ENCODE measurements at regions not wholly inside any gene's neighbourhood (a gene's known extent, or its start where the extent isn't known, plus 50 kb on each side); places are given as distances from the start of the nearest gene placed in this dataset.

DNA sequence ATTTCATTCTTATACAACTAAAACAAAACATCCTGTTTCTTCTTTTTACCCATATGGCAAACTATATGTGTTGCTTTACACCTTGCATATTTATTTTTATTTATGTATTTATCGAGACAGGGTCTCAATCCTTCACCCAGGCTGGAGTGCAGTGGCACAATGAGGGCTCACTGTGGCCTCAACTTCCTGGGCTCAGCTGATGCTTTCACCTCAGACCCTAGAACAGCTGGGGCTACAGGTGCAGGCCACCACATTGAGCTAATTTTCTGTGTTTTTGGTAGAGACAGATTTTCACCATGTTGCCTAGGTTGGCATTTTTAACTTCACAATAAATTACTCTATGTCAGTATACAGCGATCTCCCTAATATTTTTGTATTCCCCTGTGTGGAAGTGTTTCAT is 522.0 kb downstream of the MBD2 start:
- no peak for ATAC-seq (ENCODE audit: low read depth)
- no peaks in the 10 kb centered on the region for H3K36me3 ChIP-seq (ENCODE audit: low read depth)
- no peak for DNase-seq (ENCODE audit: low spot score)
- H3K27ac ChIP-seq (ENCODE audit: poor library complexity, severe bottlenecking) = no peak overlapping the region
- TF ChIP-seq, protein P1, sequence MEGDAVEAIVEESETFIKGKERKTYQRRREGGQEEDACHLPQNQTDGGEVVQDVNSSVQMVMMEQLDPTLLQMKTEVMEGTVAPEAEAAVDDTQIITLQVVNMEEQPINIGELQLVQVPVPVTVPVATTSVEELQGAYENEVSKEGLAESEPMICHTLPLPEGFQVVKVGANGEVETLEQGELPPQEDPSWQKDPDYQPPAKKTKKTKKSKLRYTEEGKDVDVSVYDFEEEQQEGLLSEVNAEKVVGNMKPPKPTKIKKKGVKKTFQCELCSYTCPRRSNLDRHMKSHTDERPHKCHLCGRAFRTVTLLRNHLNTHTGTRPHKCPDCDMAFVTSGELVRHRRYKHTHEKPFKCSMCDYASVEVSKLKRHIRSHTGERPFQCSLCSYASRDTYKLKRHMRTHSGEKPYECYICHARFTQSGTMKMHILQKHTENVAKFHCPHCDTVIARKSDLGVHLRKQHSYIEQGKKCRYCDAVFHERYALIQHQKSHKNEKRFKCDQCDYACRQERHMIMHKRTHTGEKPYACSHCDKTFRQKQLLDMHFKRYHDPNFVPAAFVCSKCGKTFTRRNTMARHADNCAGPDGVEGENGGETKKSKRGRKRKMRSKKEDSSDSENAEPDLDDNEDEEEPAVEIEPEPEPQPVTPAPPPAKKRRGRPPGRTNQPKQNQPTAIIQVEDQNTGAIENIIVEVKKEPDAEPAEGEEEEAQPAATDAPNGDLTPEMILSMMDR (IDR thresholded peaks at IDR 0.05; ENCODE audit: poor library complexity, severe bottlenecking) = no peak
- no peak overlapping the region for H3K4me3 ChIP-seq (ENCODE audit: severe bottlenecking)
- H3K9me3 ChIP-seq (ENCODE audit: severe bottlenecking) = no peaks in the 10 kb centered on the region
- H3K27me3 ChIP-seq (ENCODE audit: insufficient read depth, poor library complexity, severe bottlenecking) = no peaks in the 10 kb centered on the region
- no peaks in the 10 kb centered on the region for H3K4me1 ChIP-seq (ENCODE audit: insufficient read depth, poor library complexity, severe bottlenecking)

DNA sequence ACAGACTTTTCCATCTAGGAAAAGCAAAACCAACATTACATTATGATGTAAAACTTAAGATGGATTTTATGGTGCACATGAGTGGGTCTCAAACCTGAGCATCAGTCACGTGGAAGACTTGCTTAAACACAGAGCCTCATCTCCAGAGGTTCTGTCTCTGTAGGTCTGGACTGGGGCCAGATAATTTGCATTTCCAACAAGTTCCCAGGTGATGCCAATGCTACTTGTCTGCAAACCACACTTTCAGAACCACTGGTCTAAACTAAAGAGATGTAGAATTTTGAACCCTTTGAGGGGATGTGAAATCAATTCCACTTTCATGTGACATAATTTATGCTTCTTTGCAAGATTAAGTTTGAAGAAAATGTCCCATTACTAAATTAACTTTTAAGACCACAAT is 522.8 kb downstream of the MBD2 start:
- TF ChIP-seq, protein P1 (IDR thresholded peaks at IDR 0.05; ENCODE audit: poor library complexity, severe bottlenecking) = no peak
- no peaks in the 10 kb centered on the region for H3K4me1 ChIP-seq (ENCODE audit: insufficient read depth, poor library complexity, severe bottlenecking)
- no peaks in the 10 kb centered on the region for H3K27me3 ChIP-seq (ENCODE audit: insufficient read depth, poor library complexity, severe bottlenecking)

DNA sequence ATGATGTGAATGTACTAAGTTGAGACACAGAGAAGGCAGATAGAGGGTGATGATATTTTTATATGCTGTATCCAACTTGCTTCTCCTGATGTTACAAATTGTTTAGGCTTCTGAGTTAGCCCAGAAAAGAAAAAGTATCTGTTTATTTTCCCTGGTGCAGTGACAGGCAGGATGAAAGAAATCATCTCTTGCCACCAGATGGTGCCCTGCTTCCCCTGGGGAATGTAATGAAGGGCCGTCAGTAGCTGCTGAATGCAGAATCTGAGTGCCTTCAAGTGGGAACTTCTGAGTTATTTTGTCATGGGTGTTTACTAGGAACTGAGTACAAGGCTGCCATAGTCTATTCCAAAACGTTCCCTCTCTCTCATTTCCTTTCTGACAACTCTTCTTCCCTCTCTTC is 525.6 kb downstream of the MBD2 start:
- H3K4me1 ChIP-seq (ENCODE audit: insufficient read depth, poor library complexity, severe bottlenecking) = no peaks in the 10 kb centered on the region
- no peaks in the 10 kb centered on the region for H3K36me3 ChIP-seq (ENCODE audit: low read depth)
- H3K9me3 ChIP-seq (ENCODE audit: severe bottlenecking) = no peaks in the 10 kb centered on the region
- TF ChIP-seq, protein P1 (IDR thresholded peaks at IDR 0.05; ENCODE audit: poor library complexity, severe bottlenecking) = peak; percentile 75
- no peaks in the 10 kb centered on the region for H3K27me3 ChIP-seq (ENCODE audit: insufficient read depth, poor library complexity, severe bottlenecking)
- no peak overlapping the region for H3K27ac ChIP-seq (ENCODE audit: poor library complexity, severe bottlenecking)
- ATAC-seq (ENCODE audit: low read depth) (peak; percentile 78; the same call in 2 of the 3 replicates), DNase-seq (ENCODE audit: low spot score) (no peak)
- H3K4me3 ChIP-seq (ENCODE audit: severe bottlenecking) = no peak overlapping the region

More for the DNA sequence above, 522.8 kb downstream of the MBD2 start:
- H3K27ac ChIP-seq (ENCODE audit: poor library complexity, severe bottlenecking) = no peak overlapping the region
- no peaks in the 10 kb centered on the region for H3K36me3 ChIP-seq (ENCODE audit: low read depth)
- no peaks in the 10 kb centered on the region for H3K9me3 ChIP-seq (ENCODE audit: severe bottlenecking)
- ATAC-seq (ENCODE audit: low read depth) (no peak), DNase-seq (ENCODE audit: low spot score) (no peak)
- H3K4me3 ChIP-seq (ENCODE audit: severe bottlenecking) = no peak overlapping the region

GRCh38 chr18:53689886-53690285 is 534.6 kb downstream of the MBD2 start:
- no peaks in the 10 kb centered on the region for H3K4me1 ChIP-seq (ENCODE audit: insufficient read depth, poor library complexity, severe bottlenecking)
- TF ChIP-seq, protein P1 (IDR thresholded peaks at IDR 0.05; ENCODE audit: poor library complexity, severe bottlenecking) = no peak
- H3K27me3 ChIP-seq (ENCODE audit: insufficient read depth, poor library complexity, severe bottlenecking) = no peaks in the 10 kb centered on the region
- H3K4me3 ChIP-seq (ENCODE audit: severe bottlenecking) = no peak overlapping the region
- no peaks in the 10 kb centered on the region for H3K9me3 ChIP-seq (ENCODE audit: severe bottlenecking)
- no peak for DNase-seq (ENCODE audit: low spot score)
- H3K36me3 ChIP-seq (ENCODE audit: low read depth) = no peaks in the 10 kb centered on the region
- H3K27ac ChIP-seq (ENCODE audit: poor library complexity, severe bottlenecking) = no peak overlapping the region
- ATAC-seq (ENCODE audit: low read depth) = no peak

DNA sequence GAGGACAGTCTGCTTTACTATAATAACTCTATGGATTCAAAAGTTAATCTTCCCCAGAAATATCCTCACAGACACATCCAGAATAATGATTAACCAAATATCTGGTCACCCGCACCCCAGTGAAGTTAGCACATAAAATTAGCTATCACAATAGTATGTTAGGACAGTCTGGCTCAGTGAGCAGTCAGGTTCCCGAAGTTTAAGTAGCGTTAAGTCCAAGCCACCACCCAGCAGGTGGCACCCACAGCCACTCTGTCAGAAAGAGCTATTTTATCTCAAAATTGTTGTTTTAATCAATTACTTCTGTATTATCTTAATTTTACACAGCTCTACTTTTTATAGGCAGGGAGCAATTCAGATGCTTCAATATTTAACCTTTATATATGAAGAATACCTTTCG is 537.5 kb downstream of the MBD2 start:
- ATAC-seq (ENCODE audit: low read depth) (no peak), DNase-seq (ENCODE audit: low spot score) (no peak)
- Histone ChIP-seq H3K4me3 (ENCODE audit: severe bottlenecking) (no peak overlapping the region), H3K27me3 (ENCODE audit: insufficient read depth, poor library complexity, severe bottlenecking) (no peaks in the 10 kb centered on the region), H3K4me1 (ENCODE audit: insufficient read depth, poor library complexity, severe bottlenecking) (no peaks in the 10 kb centered on the region), H3K9me3 (ENCODE audit: severe bottlenecking) (no peaks in the 10 kb centered on the region), H3K36me3 (ENCODE audit: low read depth) (no peaks in the 10 kb centered on the region), H3K27ac (ENCODE audit: poor library complexity, severe bottlenecking) (no peak overlapping the region)
- TF ChIP-seq, protein P1 (IDR thresholded peaks at IDR 0.05; ENCODE audit: poor library complexity, severe bottlenecking) = peak; percentile 24
